NCI-H2196 (cell line): ENCODE measurements at regions not wholly inside any gene's neighbourhood (a gene's known extent, or its start where the extent isn't known, plus 50 kb on each side); places are given as distances from the start of the nearest gene placed in this dataset.
"Not testable (repeated sequence)": the region's sequence is repeated elsewhere in the genome, so short reads cannot be mapped to it uniquely, and the experiment has no call there.

Experiments
- DNase-seq: peaks from one replicate; lab custom pipeline; 2025; ENCODE audit not compliant: unreplicated experiment; lab: John Stamatoyannopoulos, UW

DNA sequence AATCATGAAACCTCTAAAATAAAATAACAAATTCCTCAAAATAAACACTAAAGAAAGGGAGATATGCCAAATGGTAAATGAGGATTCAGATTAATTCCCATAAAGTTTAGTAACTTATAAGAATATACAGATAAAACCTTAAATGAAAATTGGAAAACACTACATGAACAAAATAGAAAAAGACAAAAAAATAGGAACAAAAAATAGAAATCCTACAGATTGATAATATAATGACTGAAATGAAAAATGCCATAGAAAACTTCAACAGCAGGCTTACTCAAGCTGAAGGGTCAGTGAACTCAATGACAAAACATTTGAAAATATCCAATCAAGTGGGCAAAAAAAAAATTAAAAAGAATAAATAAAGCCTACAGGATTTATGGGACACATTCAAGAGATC is 1784.8 kb downstream of the PCDH9 start:
- no peak for DNase-seq

DNA sequence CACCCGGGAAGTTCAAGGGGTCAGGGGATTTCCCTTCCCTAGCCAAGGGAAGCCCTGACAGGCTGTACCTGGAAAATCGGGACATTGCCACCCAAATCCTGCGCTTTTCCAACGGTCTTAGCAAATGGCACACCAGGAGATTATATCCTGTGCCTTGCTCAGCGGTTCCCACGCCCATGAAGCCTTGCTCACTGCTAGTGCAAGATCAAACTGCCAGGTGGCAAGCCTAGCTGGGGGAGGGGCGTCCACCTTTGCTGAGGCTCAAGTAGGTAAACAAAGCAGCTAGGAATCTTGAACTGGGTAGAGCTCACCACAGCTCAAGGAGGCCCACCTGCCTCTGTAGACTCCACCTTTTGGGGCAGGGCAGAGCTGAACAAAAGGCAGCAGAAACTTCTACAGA is 1794.5 kb downstream of the PCDH9 start:
- no peak for DNase-seq

DNA sequence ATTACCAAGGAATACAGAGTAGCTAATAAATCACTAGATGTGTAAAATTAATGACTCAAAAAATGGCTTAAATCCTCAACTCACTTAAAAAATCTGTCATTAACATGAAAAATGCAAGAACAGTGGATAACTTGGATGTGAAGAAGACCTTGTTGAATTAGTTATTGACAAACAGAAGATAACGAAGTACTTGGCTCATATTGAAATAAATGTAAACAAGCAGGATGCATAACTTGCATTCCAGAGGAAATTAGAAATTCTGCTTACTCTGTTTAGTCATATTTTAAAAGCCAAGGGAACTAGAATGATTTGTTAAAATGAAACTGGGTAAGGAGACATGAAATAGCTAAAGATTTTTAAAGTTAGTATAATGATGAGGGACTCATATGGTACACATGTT is 1812.2 kb downstream of the PCDH9 start:
- DNase-seq: no peak

DNA sequence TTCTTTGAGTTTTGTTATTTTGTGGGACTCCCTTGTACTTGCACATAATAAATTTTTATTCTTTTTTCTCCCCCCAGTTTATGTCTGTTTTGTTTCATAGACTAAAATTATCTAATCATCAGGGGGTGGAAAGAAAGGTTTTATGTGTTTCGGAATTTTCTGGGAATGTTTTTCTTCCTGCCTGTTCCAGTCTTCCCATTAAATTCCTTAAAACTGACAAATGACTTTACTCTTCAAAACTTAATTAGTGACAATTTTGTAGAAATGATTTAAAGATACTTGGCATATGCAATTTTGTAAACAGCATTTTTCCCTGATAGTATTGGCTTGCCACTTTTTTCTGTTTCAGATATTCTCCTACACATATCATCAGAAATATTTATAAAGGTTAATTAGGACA is 1813.4 kb downstream of the PCDH9 start:
- no peak for DNase-seq

DNA sequence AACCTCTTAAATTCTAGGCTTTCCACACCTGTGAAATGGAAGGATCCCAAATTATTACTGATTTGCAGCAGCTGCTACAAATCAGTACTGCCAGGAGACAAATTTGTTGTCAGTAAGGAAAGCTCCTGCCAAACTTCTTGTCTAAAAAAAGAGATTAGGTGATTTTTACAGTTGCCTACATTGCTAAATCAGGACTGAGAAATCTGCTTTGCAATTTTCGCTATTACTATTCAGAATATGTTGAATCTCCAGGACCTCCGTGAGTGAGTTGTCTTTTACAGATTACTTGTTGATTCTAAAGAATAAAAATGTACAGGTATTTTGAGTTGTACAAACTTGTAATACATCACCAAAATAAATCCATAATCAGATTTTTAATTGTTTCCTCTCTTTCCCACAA is 1815.9 kb downstream of the PCDH9 start:
- DNase-seq: no peak

DNA sequence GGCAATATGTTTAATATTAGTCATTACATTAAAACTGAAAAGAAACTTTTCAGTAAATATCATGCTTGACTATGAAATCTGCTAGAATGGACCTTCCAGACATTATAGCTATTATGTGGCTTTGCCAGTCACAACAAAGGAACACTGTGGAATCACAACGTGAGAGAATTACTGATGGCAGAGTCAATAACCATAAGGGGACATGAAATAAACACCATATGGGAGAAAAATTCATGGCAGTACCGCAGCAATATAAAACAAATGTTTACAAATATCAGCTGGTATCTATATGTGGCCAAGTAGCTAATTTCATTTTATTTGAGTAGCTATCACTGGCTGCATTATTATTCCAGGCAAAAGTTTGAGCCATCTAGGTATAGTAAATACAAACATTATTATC is 1818.6 kb downstream of the PCDH9 start:
- DNase-seq: no peak

GRCh38 chr13:65410791-65411190 is 1819.3 kb downstream of the PCDH9 start:
- DNase-seq: no peak

DNA sequence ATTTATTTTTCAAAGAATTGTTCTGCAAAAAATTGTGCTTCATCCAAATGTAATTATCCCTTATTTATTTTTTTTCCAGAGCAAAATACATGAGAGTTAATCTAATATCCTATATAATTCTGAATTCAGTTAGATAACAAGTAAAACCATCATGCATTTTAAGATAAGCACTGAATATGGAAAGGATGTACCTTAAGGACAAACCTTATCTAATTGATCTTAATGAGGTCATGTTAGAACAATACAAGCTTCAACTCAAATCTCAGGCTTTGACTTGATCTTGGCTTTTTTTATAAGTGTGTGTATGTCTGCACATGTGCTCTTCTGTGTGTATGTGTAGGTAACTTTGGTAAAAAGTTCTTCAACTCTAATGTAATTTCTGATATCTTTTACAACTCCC is 1828.8 kb downstream of the PCDH9 start:
- DNase-seq: no peak

DNA sequence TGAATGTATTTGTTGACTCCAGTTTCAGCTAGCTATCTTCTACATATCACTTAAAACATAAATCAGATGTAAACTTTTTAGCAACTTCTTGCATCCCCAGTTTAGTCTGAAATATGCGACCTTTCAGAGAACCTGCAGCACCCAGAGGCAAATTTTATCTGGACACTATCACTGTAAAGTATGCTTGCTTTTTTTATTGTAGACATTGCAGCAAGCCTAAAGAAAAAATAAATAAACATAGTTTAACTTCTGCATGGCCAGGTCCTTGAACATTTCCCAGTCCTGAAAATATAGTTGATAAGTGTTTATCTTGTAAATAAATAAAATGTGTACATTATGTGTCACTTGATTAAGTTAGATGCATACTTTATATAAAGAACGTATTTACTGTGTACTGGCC is 1829.4 kb downstream of the PCDH9 start:
- no peak for DNase-seq

GRCh38 chr13:65387743-65388347 is 1842.3 kb downstream of the PCDH9 start:
- no peak for DNase-seq

DNA sequence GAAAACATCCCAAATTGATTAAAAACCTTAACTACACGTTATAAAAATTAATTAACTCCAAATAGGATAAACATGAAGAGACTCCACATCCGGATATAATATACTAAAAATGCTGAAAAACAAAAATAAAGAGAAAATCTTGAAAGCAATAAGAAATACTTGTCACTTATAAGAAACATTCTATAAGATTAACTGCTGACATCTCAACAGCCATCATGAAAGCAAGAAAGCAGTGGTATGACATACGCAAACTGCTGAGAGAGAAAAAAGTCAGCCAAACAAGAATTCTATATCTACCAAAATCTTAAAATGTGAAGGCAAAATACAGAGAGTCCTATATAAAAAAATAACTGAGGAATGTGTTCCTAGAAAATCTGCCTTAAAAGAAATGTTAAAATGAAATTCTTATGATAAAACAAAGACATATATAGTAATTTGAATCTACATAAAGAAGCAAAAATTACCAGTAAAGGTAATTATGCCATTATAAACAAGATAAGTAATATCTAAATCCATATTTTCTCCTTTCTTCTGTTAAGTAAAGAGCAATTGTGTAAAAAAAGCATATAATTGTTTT is 1851.1 kb downstream of the PCDH9 start:
- no peak for DNase-seq

- DNase-seq: no peak
Observed at GRCh38 chr13:65378484-65378883, 1851.7 kb downstream of the PCDH9 start.

- DNase-seq: no peak
Observed at GRCh38 chr13:65368832-65369231, 1861.3 kb downstream of the PCDH9 start.

DNA sequence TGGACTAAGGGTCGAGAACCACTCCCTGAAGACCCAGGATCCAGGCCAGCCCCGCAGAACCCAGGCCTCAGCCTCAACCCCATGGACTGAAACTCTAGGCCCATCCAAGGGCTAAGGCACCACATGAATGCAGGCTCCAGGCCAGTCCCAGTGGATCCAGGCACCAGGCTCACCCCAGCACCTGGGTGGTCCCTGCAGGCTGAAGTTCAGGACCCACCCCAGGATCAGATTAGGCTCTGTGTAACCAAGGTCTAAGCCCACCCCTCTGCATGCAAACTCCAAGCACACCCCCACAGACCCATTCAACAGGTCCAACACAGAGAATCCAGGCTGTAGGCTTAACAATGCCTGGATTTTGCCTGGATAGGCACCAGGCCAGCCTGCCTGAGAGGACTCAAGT is 1876.2 kb downstream of the PCDH9 start:
- no peak for DNase-seq

DNA sequence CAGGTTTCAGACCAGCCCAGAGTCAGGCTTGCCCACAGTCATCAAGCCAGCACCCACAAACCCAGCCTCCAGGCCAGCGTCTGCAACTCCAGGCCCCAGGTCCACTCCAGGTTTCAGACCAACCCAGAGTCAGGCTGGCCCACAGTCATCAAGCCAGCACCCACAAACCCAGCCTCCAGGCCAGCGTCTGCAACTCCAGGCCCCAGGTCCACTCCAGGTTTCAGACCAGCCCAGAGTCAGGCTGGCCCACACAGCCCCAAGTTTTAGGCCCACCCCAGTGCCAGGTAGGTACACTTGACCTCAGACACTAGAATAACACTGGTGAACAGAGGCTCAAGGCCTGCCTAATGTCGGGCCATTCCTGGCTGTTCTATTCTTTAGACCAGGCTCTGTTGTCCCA is 1877.0 kb downstream of the PCDH9 start:
- DNase-seq: not testable (repeated sequence)

- no peak for DNase-seq
Observed at GRCh38 chr13:65347420-65348030, 1882.6 kb downstream of the PCDH9 start.

DNA sequence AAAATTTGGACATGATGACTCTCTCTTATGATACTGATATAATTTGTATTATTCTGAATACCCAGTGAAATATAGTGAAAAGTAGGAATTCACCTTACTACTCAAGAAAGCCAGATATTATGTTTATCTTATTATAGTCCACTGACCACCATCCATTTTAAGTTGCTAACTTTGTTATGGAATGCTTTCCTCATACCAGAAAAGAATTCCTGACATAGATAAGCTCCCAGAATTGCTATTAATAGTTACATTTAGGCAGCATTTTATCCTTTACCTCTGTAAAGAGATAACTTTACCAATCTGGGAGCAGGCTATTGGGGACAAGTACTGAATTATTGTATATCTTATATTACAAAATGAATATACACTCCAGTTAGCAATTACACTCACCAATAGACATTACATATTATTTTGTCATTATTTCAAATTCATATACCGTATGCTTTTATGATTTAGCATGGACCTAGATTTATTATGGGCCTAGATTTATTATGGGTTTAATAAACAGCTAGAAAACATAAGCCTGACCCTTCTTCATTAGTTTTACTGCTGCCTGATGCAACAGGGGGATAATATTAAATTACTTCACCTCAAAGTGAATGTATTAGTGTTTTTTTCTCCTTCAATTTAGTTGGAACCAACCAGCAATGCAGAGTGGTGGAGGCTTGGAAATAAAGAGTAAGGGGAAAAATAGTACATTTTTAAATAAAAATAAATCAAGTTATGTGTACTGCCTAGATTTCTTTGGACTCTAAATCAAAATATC is 1886.1 kb downstream of the PCDH9 start:
- DNase-seq: no peak

GRCh38 chr13:65342541-65343337 is 1887.4 kb downstream of the PCDH9 start:
- DNase-seq: no peak

- no peak for DNase-seq
Observed at GRCh38 chr13:65339241-65339640, 1890.9 kb downstream of the PCDH9 start.

- DNase-seq: no peak
Observed at GRCh38 chr13:65336916-65337315, 1893.2 kb downstream of the PCDH9 start.

DNA sequence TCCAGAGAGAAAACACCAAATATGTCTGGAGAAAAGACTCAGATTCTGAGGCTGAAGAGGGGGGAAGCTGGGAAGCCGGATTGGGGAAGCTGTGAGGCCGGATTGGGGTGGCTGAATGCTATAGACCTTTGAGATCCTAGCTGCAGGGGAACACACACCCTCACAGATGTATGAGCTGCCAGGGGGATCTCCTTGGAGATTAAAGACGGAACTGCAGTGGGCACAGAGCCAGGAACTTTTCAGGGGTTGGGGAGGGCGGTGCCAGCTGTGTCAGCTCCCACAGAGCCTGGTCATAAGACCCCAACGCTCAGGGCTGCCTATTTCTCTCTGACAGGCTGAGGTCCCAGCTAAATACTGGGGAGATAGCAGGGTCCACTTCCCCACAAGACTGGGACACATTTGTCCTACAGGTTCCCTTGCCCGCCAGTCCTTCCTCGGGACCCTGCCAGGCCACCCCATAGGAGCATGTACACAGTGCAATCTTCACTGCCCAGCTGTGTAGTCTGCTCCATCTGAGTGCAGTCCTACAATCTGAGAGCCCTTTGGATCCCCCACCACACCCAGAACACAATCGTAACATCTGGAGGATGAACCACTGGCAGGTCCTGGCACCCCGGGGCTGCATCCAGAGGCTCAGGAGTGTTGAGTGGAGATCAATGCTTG is 1893.9 kb downstream of the PCDH9 start:
- DNase-seq: no peak
